ENCODE measurements at regions not wholly inside any gene's neighbourhood (a gene's known extent, or its start where the extent isn't known, plus 50 kb on each side); places are given as distances from the start of the nearest gene placed in this dataset.

GRCh38 chr15:26119322-26119721 is 256.2 kb upstream of the ATP10A start:
- TF ChIP-seq EZH2phosphoT487 (IDR thresholded peaks at IDR 0.05; ENCODE audit: borderline replicate concordance, low read length) = no peak
- TF ChIP-seq, protein P1, sequence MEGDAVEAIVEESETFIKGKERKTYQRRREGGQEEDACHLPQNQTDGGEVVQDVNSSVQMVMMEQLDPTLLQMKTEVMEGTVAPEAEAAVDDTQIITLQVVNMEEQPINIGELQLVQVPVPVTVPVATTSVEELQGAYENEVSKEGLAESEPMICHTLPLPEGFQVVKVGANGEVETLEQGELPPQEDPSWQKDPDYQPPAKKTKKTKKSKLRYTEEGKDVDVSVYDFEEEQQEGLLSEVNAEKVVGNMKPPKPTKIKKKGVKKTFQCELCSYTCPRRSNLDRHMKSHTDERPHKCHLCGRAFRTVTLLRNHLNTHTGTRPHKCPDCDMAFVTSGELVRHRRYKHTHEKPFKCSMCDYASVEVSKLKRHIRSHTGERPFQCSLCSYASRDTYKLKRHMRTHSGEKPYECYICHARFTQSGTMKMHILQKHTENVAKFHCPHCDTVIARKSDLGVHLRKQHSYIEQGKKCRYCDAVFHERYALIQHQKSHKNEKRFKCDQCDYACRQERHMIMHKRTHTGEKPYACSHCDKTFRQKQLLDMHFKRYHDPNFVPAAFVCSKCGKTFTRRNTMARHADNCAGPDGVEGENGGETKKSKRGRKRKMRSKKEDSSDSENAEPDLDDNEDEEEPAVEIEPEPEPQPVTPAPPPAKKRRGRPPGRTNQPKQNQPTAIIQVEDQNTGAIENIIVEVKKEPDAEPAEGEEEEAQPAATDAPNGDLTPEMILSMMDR (IDR thresholded peaks at IDR 0.05; ENCODE audit: low read depth, low read length, poor library complexity, severe bottlenecking) = no peak
